Hepatocyte (in vitro differentiated cells): ENCODE measurements at regions not wholly inside any gene's neighbourhood (a gene's known extent, or its start where the extent isn't known, plus 50 kb on each side); places are given as distances from the start of the nearest gene placed in this dataset.

ENCODE experiments used
- DNase-seq: peaks from one replicate; pipeline ENCODE4 v3.0.0-alpha.2; 2016; ENCODE audit warnings: low spot score
- H2AFZ ChIP-seq: fragments of 200-600 bp; sonication (generic); 2 replicates; pipeline ENCODE4 v1.6.0; 2016; ENCODE audit warnings: antibody characterized with exemption, mild to moderate bottlenecking
- H3K27ac ChIP-seq: fragments of 200-600 bp; sonication (generic); 2 replicates; pipeline ENCODE4 v1.5.1; 2016; ENCODE audit warnings: mild to moderate bottlenecking
- H3K27me3 ChIP-seq: fragments of 200-600 bp; sonication (generic); 2 replicates; pipeline ENCODE4 v1.6.1; 2016
- H3K36me3 ChIP-seq: fragments of 200-600 bp; sonication (generic); replicated peaks from 2 replicates; pipeline ENCODE4 v1.5.1; 2016; ENCODE audit warnings: low read depth; ENCODE audit not compliant: insufficient read depth
- H3K4me1 ChIP-seq: fragments of 200-600 bp; sonication (generic); 2 replicates; pipeline ENCODE4 v1.5.1; 2016; ENCODE audit warnings: mild to moderate bottlenecking, moderate library complexity; ENCODE audit not compliant: insufficient read depth
- H3K4me2 ChIP-seq: fragments of 200-600 bp; sonication (generic); 2 replicates; pipeline ENCODE4 v1.6.0; 2016
- H3K4me3 ChIP-seq: fragments of 200-600 bp; sonication (generic); 2 replicates; pipeline ENCODE4 v1.5.1; 2016; ENCODE audit warnings: mild to moderate bottlenecking
- H3K79me2 ChIP-seq: fragments of 200-600 bp; sonication (generic); 2 replicates; pipeline ENCODE4 v1.6.0; 2017; ENCODE audit warnings: mild to moderate bottlenecking
- H3K9me2 ChIP-seq: fragments of 200-600 bp; sonication (generic); replicated peaks from 2 replicates; pipeline ENCODE4 v1.6.0; 2017; ENCODE audit warnings: mild to moderate bottlenecking; ENCODE audit not compliant: insufficient read depth
- H3K9me3 ChIP-seq: fragments of 200-600 bp; sonication (generic); 2 replicates; pipeline ENCODE4 v1.5.1; 2016; ENCODE audit warnings: low read depth, mild to moderate bottlenecking
- H4K20me1 ChIP-seq: fragments of 200-600 bp; sonication (generic); 2 replicates; pipeline ENCODE4 v1.6.0; 2016; ENCODE audit warnings: mild to moderate bottlenecking; ENCODE audit not compliant: insufficient read depth, poor library complexity, severe bottlenecking
- CTCF ChIP-seq: fragments of 200-600 bp; sonication (generic); IDR thresholded peaks from 2 replicates; pipeline ENCODE4 v1.5.1; 2016; ENCODE audit warnings: antibody characterized with exemption, mild to moderate bottlenecking; ENCODE audit not compliant: poor library complexity
- EZH2 ChIP-seq: fragments of 200-600 bp; sonication (generic); IDR thresholded peaks from 2 replicates; pipeline ENCODE4 v1.6.1; 2016; ENCODE audit warnings: antibody characterized with exemption, mild to moderate bottlenecking, borderline replicate concordance
- EZH2phosphoT487 ChIP-seq: fragments of 200-600 bp; sonication (generic); IDR thresholded peaks from one replicate; pipeline ENCODE4 v1.6.1; 2018; ENCODE audit warnings: antibody characterized with exemption, mild to moderate bottlenecking, low read depth, moderate library complexity; ENCODE audit not compliant: unreplicated experiment, severe bottlenecking
- WGBS: methylation state at CpG from one replicate; pipeline ENCODE4 v1.1.6; 2016; ENCODE audit warnings: low lambda C conversion rate; ENCODE audit errors: missing lambda C conversion rate; 5-methylcytosine and 5-hydroxymethylcytosine counted together

DNA sequence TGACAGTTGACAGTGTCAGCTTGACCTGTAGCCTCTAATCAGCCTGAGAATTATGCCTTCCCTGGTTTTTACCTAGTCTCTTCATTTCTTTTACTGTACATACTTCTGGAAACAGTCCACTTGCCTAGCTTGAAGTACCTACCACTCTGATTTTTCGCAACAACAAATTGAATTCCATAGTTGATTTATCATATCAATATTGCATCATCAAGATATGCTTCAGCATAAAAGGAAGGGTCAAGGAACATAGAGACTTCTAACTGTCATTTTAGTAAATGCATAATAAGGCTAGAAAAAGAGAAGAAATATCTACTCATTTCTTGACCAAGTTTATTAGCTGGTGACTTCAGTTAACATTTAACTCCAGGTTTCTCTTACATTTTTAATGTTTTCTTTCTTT, 174.2 kb upstream of the FAR2 start:
- Histone ChIP-seq H3K27me3 (no peaks in the 10 kb centered on the region), H3K4me3 (no peak overlapping the region), H4K20me1 (no peaks in the 10 kb centered on the region), H3K4me1 (no peaks in the 10 kb centered on the region), H3K79me2 (no peaks in the 10 kb centered on the region), H3K36me3 (no peaks in the 10 kb centered on the region), H3K27ac (no peak overlapping the region), H2AFZ (no peak overlapping the region), H3K9me3 (no peaks in the 10 kb centered on the region), H3K9me2 (no peaks in the 10 kb centered on the region), H3K4me2 (no peak overlapping the region)
- TF ChIP-seq EZH2 (no peak), CTCF (no peak), EZH2phosphoT487 (no peak)
- DNase-seq = no peak
- 97% methylated on average over 1 of the region's 1 CpG for WGBS

- TF ChIP-seq CTCF (no peak), EZH2 (no peak), EZH2phosphoT487 (no peak)
- 66% methylated on average over 3 of the region's 3 CpGs for WGBS
These were observed 173.3 kb upstream of the FAR2 start for GRCh38 chr12:28975564-28976340.

DNA sequence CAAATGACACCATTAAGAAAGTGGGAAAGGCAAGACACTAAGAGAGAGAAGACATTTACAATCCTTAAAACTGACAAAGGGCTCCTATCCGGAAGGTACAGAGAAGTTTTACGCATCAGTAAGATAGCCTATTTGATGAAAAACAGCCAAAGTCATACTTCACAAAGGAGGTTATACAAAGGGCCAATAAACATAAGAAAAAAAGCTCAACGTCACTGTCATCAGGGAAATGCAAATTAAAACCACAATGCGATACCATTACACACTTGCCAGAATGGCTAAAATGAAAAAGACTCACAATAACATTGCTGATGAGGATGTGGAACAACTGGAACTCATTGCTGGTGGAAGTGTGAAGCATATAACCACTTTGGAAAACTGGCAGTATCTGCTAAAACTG, 168.6 kb upstream of the FAR2 start:
- Histone ChIP-seq H3K9me3 (no peaks in the 10 kb centered on the region), H3K27me3 (no peaks in the 10 kb centered on the region), H3K36me3 (no peaks in the 10 kb centered on the region), H3K27ac (no peak overlapping the region), H2AFZ (no peak overlapping the region), H3K79me2 (no peaks in the 10 kb centered on the region), H3K4me2 (no peak overlapping the region), H4K20me1 (no peaks in the 10 kb centered on the region), H3K4me1 (no peaks in the 10 kb centered on the region), H3K9me2 (no peaks in the 10 kb centered on the region), H3K4me3 (no peak overlapping the region)
- 80% methylated on average over 4 of the region's 4 CpGs for WGBS
- TF ChIP-seq EZH2phosphoT487 = no peak
- no peak for TF ChIP-seq CTCF
- TF ChIP-seq EZH2 = no peak
- no peak for DNase-seq

More at GRCh38 chr12:28975564-28976340, 173.3 kb upstream of the FAR2 start:
- no peak overlapping the region for H3K4me2 ChIP-seq
- no peaks in the 10 kb centered on the region for H3K79me2 ChIP-seq
- H3K4me1 ChIP-seq = no peaks in the 10 kb centered on the region
- no peak overlapping the region for H3K27ac ChIP-seq
- H2AFZ ChIP-seq = no peak overlapping the region
- H3K4me3 ChIP-seq = no peak overlapping the region
- H3K27me3 ChIP-seq = no peaks in the 10 kb centered on the region
- H3K36me3 ChIP-seq = no peaks in the 10 kb centered on the region
- no peaks in the 10 kb centered on the region for H3K9me2 ChIP-seq
- H3K9me3 ChIP-seq = no peaks in the 10 kb centered on the region
- no peak for DNase-seq
- no peaks in the 10 kb centered on the region for H4K20me1 ChIP-seq
